ENCODE measurements at regions not wholly inside any gene's neighbourhood (a gene's known extent, or its start where the extent isn't known, plus 50 kb on each side); places are given as distances from the start of the nearest gene placed in this dataset.

DNA sequence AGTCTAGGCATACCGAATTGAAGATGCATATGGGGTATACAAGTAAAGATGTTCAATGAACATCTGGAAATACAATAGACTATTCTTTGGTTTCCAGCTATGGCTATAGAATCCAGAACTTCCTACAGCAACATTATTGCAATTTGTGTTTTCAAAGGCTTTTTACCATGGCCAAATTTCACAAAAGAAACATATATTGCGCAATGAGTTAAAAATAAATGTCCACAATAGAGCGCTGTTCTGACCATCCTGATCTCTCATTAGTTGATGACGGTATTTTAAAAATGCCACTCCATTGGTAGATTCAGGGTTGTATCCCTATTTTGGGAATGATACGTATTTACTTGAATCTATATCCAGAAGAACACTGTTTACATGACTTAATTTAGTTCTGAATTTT lies 139.2 kb downstream of the LINC00632 start:
- DNase-seq (ENCODE audit: low read depth): no peak

DNA sequence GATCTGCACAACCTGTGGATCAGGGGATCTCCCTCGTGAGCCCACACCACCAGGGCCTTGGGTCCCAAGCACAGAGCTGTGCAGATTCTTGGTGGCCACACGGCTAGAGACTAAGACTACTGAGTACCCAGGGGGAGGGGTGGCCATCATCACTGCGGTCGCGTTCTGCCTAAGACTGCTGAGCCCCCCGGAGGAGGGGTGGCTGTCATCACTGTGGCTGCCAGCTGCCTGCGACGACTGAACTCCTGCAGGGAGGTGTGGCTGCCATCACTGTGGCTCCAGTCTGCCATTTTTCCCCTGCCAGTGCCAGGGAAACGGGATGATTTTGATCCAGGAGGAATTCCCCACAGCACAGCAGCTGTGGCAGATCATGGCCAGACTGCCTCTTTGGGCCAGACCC lies 141.7 kb upstream of the SPANXB1 start:
- DNase-seq (ENCODE audit: low read depth): no peak

DNA sequence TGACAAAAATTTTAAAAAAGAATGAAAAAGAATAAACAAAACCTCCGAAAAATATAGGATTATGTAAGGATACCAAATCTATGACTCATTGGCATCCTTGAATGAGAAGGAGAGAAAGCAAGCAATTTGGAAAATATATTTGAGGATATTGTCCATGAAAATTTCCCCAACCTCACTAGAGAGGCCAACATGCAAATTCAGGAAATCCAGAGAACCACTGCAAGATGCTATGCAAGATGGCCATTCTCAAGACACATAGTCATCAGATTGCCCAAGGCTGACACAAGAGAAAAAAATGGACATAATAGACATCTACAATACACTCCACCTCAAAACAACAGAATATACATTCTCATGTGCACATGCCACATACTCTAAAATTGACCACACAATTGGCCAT lies 135.9 kb upstream of the SPANXB1 start:
- DNase-seq (ENCODE audit: low read depth): no peak

DNA sequence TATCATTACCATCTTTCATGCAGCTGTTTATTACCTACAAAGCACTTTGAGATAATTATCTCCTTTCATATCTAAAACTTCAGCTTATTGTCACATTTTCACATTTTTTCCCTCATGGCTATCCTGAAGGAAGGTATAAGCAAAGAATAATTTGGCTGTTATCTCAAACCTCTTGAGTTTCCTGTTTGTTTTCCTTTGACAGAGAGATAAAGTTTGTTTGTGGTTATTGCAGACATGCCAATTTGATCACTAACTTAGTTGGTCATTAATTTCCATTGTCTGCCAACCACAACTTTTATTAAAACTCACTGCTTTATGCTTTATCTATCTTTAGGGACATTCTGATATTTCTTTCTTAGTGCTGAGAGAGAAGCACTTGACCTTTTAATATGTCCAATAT lies 89.8 kb upstream of the SPANXB1 start:
- DNase-seq (ENCODE audit: low read depth): no peak

DNA sequence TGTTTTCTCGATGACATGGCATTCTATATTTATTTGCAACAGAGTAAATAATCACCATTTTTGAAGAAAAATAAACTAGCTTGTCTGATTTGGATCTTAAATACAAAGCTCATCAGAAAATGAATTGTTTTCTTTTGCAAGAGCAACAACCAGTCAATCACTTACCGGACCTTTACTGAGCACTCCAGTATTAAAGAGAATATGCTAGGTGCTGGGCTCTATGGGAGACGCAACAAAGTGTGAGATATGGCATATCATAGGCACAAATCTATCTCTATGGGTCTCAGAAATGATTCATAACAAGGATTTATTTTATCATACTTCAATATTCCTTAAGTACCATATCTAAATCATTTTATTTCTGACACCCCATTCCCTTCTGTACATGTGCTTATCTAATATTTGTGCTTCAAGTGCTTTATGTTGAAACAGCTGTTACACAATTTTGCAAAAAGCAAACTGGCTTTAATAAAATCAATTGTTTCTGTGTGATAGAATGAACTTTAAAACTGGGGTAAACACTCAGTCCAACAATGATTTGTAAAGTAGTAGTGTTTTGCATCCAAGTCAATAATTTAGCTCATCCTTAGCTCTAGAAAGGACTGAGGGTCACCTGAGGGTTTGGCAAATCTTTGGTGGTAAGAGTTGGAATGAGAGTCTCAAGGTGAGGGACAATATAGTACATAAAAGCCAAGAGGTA lies 88.4 kb upstream of the SPANXB1 start:
- no peak for DNase-seq (ENCODE audit: low read depth)

DNA sequence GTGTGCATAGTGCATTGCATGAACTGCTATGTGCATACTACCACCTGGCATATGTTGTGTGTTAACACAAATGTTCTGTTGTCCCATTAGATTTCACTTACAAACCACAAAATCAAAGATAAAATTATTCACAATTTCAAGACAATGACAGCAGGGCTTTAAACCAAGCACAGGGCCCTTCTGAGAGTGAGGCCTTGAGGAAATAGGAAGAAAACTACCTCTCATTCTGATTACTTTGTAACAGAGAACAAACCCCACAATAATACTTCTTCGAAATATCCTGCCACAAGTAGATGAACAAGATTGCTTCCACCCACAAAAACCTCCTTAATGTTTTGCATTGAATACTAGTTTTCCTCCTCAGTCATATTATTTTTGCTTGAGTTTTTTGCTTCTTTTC lies 85.5 kb upstream of the SPANXB1 start:
- no peak for DNase-seq (ENCODE audit: low read depth)

DNA sequence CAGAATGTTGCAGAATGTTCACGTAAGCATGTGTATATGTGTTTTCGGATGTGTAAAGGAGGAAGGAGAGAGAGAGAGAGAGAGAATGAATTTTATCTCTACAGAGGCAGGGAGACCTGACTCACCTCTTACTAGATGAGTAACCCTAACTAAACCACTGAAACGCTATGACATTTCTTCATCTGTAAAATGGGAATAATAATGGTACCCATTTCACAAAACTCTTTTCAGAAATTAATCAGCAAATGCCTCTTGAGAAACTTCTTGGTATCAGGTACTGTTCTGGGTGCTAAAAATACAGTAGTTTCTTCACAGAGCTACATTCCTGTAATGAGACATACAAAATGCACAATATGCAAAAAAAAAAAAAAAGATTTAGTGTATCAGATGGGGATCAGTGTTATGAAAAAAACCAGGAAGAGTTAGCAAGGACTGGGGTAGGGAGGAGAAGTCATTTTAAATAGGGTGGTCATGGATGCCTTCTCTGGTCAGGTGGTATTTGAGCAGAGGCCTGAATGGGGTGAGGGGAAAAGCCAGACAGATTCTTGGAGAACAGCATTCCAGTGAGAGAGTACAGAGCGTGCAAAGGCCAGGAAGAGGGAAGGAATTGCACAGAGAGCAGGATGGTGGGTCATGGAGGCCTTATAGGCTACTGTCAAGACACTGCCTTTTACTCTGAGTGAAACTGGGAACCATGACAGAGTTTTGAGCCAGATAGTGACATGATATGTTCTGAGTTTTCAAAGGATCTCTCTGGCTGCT lies 84.9 kb upstream of the SPANXB1 start:
- DNase-seq (ENCODE audit: low read depth): no peak

DNA sequence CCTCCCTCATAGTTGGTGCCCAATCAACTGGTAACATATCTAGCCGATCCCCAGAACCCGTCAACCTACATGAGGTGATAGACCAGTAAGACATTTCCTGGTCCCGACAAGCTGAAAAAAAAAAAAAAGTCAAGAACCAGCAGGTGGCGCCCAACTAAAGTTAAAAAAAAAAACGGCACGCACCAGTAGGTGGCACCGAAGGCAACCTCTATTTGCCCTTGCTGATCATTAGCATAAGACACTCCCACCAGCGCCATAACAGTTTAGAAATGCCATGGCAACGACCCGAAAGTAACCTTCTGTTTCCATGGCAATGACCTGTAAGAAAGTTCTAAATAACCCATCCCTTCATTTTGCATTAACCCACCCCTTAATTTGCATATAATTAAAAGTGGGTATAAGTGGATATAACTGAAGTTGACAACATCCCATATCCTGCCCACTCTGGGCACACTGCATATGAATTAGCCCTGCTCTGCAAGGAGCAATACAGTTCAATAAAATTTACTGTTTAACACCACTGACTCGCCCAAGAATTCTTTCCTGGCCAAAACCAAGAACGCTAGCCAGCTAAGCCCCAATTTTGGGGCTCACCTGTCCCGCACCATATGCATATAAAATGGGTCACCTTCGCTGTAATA lies 83.9 kb upstream of the SPANXB1 start:
- peak; percentile 47 for DNase-seq (ENCODE audit: low read depth)

DNA sequence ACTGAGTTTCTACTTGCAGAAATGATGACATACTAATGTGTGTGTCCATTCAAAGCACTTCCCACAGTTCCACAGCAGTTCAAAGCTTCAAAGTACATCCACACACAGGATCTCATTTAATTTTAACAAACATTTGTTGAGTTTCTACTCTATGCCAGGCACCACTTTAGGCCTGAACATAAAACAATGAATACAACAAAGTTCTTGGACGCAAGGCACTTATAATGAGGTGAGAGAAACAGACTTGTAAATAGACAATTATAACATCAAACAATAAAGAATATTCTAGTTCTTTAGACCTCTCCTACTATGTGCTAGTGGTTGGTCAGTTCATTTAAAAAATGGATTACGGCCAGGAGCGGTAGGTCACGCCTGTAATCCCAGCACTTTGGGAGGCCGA lies 82.0 kb upstream of the SPANXB1 start:
- no peak for DNase-seq (ENCODE audit: low read depth)

DNA sequence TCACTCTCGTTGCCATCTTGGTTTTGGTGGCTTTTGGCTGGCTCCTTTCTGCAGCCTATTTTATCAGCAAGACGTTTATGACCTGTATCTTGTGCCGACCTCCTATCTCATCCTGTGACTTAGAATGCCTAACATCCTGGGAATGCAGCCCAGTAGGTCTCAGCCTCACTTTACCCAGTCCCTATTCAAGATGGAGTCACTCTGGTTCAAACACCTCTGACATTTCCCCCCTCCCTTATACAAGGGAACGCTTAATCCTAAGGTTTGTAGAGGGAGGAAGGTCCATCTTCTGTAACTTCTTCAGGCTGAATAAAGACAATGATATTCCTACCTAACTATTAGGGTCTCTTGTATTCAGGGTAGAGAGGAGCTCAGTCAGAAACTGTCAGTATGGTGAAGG lies 79.3 kb upstream of the SPANXB1 start:
- no peak for DNase-seq (ENCODE audit: low read depth)

DNA sequence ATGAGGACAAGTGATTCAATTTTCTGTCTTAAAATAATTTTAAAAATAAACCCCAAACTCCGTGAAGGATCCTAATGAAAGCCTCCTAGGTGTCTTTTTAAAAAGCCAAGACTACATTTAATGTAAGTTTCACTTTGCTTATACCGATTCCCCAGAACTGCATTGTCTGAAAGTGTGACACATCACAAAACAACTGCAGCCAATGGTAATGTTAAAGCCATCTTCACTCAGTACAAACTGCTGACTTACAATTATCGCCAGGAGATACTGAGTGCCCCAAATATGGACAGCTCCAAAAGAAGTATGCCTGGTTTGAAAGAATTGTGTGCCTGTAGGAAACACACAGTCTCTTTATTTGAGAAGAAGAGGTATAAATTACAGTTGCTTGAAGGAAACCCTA lies 73.7 kb upstream of the SPANXB1 start:
- DNase-seq (ENCODE audit: low read depth): no peak

DNA sequence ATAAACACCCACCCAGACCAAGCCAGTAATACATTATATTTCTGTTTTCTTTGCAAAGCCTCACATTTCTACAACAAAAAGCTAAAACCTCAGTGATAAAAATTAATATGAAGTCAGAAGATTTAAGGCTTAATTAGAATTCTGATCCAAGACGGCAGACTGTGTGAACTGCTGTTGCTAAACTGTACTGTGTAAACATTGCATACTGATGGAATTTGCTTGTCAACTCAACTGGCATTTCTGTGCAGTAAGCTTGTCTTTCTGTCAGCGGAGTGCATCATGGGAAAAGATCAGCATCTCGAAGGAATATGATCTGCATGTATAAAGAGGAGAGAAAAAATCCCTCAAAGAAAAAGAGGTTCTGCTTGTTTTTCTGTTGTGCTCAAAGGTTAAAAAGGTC lies 69.4 kb upstream of the SPANXB1 start:
- DNase-seq (ENCODE audit: low read depth): no peak

DNA sequence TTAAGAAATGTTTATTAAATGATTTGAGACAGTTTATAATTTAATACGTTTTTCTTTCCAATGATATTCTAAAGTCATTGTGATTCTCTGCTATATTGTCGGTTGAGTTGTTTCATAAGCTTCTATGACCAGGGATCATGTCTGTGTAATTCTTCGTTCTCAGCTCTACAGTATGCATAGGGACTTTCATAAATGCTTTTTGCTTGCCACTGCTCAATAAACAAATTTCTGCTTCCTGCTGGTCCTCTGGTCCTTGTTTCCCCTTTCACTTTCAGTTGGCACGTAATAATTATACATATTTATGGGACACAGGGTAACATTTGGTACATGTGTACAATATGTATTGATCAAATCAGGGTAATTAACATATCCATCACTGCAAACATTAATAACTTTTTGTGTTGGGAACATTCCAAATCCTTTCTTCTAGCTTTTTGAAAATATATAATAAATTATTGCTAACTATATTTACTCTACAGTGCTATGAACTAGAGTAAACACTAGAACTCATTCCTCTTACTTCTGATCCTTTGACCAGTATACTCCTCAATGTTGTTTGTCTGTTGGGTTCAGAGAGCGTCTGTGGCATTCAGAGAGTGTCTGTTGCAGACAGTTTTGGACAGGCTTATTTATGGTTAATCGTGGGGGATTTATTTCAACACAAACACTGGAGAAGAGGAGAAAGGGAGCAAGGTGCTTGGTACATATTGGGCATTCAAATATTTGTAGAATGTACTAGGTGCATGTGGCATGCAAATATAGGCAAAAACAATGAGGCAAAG lies 68.3 kb upstream of the SPANXB1 start:
- no peak for DNase-seq (ENCODE audit: low read depth)

DNA sequence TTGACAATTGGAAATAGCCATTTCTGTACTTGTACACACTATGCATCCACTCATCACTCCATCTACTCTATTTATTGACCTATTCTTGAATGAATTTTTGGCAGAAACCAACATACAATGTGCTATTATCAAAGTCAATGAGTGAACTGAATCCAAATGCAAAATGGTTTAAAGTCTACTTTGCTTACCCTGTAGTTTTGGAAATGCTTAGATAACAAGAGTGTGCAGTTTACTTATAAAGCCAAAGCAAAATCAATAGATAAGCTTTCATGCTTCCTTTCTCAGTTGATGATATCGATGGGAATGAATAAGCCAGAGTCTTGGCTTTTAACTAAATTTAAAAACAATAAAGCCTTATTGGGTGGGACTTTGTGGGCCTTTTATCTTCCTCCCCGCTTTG lies 58.9 kb upstream of the SPANXB1 start:
- no peak for DNase-seq (ENCODE audit: low read depth)

DNA sequence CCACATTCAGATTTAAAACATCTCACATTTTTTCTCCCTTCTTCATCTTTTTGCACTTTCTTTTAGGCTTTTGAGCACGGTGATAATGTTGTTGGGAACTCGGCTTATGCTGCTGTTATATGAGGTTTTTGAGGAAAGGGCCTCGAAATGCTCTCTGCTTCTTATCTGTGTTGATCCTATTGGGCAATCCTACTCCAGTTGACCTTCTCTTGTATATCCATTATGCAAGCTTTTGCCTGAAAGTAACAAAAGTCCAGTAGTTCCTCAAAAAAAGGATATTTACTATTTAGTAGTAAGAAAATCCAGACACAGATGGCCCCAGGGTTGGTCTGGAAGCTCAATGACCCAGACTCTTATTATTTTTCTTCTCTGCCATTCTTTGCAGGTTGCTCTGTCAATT lies 57.7 kb upstream of the SPANXB1 start:
- no peak for DNase-seq (ENCODE audit: low read depth)

DNA sequence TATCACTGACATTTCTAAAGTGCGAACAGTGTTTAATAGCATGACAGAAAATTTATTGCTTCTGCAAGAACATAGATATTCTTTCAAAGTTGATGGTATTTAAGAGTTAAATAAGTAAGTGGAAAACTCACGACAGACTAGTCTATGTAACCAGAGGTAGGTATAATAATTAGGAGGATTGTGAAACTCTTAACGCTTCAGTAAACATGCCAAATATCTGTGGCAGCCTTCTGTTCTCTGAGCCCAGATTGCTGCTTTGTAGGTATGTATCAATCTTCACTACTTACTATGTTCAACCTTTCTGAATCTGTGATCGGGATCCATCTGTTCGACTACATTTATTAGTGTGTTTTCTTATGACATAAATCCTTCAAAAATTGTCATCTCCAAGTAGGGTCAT lies 53.6 kb upstream of the SPANXB1 start:
- DNase-seq (ENCODE audit: low read depth): no peak

DNA sequence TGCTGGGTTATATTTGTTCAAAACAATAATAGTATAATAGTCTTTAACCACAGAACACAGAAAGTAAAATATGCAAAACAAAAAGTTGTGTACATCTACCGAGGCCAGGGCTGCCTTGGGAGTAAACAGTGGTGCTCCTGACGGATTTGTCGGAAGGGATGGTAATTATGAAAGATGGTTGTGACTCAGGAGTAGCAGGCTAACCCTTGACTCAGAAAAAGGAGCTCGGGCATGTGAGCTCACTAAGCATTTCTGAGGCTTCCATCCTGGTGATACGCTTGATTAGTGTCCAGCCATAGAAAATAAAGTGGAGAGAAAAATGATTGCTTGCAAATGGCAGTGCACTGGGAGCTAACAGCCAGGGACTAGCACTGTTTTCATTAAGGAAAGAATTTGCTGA lies 53.2 kb upstream of the SPANXB1 start:
- DNase-seq (ENCODE audit: low read depth): no peak
